HuH-7.5 (cell line): ENCODE measurements at regions not wholly inside any gene's neighbourhood (a gene's known extent, or its start where the extent isn't known, plus 50 kb on each side); places are given as distances from the start of the nearest gene placed in this dataset.

Experiments used
- DNase-seq: peaks from one replicate; pipeline ENCODE4 v3.0.0; 2011; ENCODE audit warnings: low spot score

DNA sequence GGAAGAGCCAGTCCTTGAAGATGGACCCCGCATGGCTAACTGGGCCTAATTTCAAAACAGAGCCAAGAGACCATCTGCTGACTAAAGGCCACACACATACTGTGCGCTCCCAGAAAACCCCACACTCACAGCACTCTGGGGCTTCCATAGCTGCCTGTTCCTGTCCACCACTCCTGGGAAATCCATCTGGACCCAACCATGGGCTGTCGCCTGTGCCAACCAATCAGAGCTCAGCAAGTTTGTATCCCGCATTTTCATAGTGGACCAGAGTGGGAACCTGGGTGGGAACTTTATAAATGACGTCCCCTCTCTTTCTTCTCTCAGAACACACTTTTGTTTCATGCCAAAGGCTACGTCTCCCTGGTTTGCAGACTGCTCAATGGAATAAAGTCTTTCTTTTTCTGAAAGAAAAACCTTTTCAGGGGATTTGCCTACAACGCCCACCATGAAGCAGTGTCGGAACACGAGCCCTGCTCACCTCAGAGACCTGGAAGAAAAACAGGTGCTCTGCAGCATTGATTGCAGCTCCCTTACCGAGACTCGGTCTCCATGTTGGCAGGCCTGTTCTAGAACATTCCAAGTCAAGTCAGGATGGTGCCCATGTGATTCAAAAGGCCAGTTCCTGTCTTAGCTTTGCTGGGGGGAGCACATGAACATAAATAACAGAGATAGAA lies 137.2 kb upstream of the GPC1 start:
- DNase-seq = no peak

GRCh38 chr2:240298803-240299709 lies 136.4 kb upstream of the GPC1 start:
- no peak for DNase-seq

GRCh38 chr2:240299710-240300068 lies 135.8 kb upstream of the GPC1 start:
- no peak for DNase-seq

DNA sequence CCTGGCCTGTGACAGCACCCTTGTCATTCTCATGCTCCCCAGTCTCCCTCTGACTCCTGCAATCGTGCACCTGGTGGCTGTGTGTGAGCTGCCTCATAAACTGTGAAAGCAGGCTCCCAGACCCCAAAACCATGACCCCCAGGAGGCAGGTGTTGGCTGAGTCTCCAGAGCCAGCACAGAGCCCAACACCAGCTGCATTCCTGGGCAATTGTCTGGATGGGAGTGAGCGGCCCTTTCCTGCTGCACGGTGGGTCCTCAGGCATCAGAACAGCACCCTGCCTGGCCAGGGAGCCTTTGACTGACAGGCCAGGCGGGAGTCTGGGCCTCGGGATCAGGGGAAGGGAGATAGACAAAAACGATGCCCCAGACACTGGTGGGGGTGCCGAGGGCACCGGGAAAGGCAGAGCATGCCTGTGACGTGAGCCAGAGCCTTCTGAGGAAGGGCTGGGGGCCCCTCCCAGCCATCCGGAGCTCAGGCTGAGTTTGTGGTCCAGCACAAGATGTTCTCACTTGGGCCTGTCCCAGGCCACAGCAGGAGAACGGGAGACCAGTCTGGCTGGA lies 135.1 kb upstream of the GPC1 start:
- no peak for DNase-seq

- no peak for DNase-seq
Observed at GRCh38 chr2:240300840-240301239, 134.6 kb upstream of the GPC1 start.

DNA sequence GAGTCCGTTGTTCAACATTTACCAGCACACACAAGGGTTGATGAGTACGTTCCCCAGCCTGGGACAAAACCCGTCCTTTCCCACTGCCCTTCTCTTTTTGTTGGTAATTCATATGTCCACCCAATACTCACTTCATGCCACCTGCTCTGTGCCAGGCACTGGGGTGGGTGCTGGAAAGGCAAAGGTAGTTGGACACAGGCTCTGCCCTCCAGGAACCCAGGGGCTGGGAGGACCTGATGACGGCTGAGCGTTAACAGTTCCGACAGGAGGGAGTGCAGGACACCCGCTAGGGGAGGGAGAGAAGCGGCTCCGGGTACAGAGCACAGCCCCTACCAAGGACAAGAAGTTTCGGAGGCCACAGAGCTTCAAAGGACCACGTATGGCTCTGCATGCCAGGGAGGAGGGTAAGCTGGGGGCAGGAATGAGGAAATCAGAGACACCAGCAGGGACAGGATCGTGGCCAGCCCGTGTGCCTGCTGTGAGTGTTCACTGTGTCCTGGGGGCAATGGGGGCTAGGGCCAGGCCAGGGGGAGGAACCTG lies 134.1 kb upstream of the GPC1 start:
- no peak for DNase-seq

DNA sequence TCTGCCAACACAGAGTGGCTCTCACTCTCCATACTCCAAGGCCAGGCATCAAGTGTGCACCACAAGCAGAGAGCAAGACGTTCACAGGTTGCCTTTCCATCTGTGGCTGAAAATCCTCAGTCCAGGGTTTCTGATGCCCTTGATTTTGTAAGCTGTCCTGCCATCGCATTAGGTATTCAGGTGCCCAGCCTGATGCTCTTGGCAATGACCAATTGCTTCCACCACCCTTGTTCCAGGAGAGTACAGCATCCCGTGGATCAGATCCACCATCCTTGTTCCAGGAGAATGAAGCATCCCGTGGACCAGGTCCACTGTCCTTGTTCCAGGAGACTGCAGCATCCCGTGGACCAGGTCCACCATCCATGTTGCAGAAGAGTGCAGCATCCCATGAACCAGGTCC lies 133.4 kb upstream of the GPC1 start:
- DNase-seq = no peak

- no peak for DNase-seq
Observed at GRCh38 chr2:240302933-240303595, 132.4 kb upstream of the GPC1 start.

- no peak for DNase-seq
Observed at GRCh38 chr2:240303896-240304745, 131.3 kb upstream of the GPC1 start.

DNA sequence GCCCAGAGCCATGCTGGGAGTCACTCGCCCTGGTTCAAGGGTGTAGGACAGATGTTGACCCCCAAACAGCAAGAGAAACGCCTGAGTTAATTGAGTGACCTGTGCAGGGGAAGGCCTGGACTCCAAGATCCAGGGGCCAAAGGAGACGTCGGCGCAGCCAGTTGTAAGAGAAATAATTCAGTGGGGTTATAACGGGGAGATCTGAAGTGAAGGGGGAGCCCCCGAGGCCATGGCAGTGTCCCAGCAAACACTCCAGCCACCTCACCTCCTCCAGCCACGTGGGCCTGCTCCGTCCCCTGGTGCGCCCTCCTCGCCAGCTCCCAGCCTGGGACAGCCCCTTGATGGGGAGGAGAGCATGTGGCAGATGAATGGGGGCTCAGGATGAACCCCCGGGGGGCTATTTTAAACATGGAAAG lies 130.7 kb upstream of the GPC1 start:
- DNase-seq = no peak

- DNase-seq = no peak
Observed at GRCh38 chr2:240305369-240305962, 130.0 kb upstream of the GPC1 start.

- DNase-seq = no peak
Observed at GRCh38 chr2:240306185-240306584, 129.3 kb upstream of the GPC1 start.

DNA sequence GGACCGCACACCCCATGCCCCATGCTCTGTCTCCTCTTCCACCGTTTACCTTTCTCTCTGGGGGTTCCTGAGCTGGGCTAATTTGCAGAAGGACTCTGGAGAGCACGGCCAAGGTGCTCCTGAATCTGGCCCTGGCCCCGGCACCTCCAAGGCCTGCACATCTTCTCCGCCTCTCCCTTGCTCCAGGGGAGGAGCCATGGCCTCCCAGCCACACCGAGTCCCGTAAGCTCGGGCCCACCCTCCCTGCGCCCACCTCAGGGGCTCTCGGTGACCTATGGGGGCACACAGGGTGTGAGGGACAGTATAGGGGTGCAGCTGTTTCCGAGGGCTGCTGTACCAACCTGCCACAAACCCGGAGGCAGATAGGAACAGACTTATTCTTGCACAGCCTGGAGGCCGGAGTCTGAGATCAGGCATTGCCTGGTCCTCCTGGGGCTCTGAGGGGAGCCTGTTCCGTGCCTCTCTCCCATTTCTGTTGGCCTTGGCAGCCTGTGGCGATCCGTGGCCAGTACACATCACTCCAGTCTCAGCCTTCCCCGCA lies 127.3 kb upstream of the GPC1 start:
- no peak for DNase-seq

DNA sequence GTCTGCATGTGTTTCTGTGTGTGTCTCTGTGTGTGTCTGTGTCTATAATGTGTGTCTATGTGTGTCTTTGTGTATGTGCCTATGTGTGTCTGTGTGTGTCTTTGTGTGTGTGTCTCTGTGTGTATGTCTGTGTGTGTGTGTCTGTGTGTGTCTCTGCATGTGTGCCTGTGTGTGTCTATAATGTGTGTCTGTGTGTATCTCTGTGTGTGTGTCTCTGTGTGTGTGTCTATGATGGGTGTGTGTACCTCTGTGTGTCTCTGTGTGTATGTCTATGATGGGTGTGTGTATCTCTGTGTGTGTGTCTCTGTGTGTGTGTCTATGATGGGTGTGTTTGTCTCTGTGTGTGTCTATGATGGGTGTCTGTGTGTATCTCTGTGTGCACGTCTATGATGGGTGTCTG lies 126.2 kb upstream of the GPC1 start:
- no peak for DNase-seq

DNA sequence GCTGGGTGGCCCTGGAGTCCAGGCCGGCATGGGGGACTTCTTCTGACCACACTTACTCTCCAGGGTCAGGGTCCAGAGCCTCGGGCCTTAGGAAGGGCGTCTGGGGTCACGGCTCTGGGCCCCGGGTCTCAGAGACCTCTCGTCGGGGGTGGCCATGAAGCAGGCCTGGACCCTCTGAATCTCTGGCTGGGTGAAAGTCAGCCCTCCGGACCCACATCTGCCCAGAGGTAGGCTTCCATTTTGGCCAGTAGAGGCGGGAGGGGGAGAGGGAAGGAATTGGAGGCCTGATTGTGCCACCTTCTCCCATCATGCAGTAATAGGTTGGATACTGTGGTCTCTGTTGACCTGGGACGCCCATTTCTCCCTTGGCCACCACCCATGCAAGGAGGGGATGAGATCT lies 125.3 kb upstream of the GPC1 start:
- DNase-seq = no peak

GRCh38 chr2:240310645-240311044 lies 124.8 kb upstream of the GPC1 start:
- DNase-seq = no peak

DNA sequence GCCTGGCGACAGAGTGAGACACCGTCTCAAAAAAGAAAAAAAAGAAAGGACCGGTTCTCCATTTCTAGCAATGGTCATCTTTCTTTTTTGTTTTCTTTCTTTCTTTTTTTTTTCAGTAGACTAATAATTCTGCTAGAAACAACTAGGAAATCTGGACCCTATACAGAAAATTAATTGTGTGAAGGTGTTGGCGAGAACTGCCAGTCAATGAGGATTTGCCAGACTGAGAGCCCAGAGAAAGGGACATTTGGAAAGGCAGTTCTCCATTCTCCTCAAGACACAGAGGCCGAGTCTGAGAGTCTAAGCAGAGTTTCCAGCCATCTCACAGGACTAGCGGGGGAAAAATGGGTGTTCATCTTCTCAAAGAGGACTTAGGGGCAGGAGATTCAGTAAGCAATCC lies 123.6 kb upstream of the GPC1 start:
- DNase-seq = no peak

GRCh38 chr2:240319221-240319854 lies 116.1 kb upstream of the GPC1 start:
- no peak for DNase-seq

DNA sequence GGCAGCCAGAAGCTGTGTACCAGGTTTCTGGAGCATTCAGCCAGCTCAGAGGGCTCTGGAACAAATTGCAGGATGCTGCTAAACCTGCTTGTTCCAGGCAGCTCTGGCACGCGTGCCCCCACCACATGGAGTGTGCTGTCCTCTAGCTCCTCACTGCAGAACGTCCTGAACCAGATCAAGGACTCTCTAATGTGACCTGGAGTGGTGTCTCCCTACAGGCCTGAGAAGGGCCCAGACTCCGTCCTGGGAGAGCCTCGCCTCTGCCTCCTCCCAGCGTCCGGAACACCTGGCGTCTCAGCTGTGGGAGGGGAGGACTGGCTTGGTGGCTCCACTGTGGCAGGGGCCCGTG lies 115.6 kb upstream of the GPC1 start:
- DNase-seq = no peak

DNA sequence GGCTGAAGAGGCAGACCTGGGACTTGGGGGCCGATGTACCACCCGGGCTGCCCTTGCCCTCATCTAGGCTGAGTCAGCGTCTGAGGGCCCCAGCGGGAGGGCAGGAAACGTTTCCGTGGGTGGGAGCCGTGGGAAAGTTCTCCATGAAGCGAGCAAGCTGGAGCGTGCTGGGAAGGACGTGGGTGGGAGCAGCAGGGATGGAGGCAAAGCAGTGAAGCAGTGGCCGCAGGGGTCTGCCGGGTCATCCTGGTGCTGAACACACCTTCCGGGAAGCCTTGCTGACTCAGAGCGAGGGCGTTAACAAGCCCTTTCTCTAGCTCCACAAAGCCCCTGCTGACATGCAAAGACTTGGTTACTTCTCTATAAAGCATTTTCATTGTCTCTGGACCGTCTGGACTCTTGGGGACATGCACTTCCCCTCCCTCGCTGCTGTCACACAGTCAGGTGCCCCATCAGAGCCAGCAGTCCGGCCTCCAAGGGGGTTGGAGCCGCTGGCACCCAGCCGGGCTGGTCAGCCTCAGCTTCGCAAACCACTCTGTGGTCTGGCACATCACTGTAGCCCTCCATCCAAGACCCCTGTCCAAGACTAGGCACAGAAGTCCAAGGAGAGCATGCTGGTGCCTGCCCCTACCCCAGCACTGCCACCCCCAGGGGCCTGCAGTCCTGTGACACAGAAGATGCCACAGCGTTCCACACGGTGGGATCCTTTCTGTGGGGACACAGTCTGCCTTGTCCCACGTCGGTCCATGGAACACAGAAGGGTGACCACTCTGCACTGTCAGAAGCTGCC lies 115.1 kb upstream of the GPC1 start:
- no peak for DNase-seq
